HUES6 (cell line): ENCODE measurements at regions not wholly inside any gene's neighbourhood (a gene's known extent, or its start where the extent isn't known, plus 50 kb on each side); places are given as distances from the start of the nearest gene placed in this dataset.
"Not testable (repeated sequence)": the region's sequence is repeated elsewhere in the genome, so short reads cannot be mapped to it uniquely, and the experiment has no call there.

Source experiments
- H3K27ac ChIP-seq: 2 replicates; pipeline ENCODE4 v1.7.0; 2013; ENCODE audit warnings: low read depth, mild to moderate bottlenecking, low read length, inconsistent platforms
- H3K27me3 ChIP-seq: 2 replicates; pipeline ENCODE4 v1.6.1; 2013; ENCODE audit warnings: low read length; ENCODE audit not compliant: control insufficient read depth, insufficient read depth
- H3K36me3 ChIP-seq: 2 replicates; pipeline ENCODE4 v1.6.1; 2013; ENCODE audit warnings: low read length; ENCODE audit not compliant: control insufficient read depth, insufficient read depth
- H3K4me1 ChIP-seq: 2 replicates; pipeline ENCODE4 v1.6.1; 2013; ENCODE audit warnings: low read length; ENCODE audit not compliant: control insufficient read depth, insufficient read depth
- H3K4me3 ChIP-seq: 2 replicates; pipeline ENCODE4 v1.5.1; 2013; ENCODE audit warnings: low read depth, low read length
- H3K9ac ChIP-seq: one replicate; pipeline ENCODE4 v1.6.1; 2013; ENCODE audit warnings: mild to moderate bottlenecking, low read length
- H3K9me3 ChIP-seq: 2 replicates; pipeline ENCODE4 v1.6.1; 2013; ENCODE audit warnings: low read depth, low read length; ENCODE audit not compliant: control insufficient read depth, insufficient read depth

DNA sequence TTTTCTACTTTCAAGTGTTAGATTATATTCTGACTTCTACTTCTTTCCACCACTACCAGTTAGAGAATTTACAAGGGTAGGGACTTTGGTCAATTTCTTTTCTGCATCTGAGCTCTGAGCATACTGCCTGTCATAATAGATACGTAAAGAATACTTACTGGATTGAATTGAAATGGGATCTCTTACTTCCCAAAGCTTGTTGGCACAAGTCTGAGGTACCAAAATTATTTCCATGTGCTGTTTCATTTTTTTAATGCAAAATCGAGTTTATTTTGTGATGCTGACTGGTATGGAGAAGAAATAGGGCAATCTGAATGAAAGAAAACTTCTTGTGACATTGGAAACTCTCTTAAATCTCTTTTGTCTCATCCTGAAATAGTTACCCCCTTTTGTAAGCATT is 428.9 kb downstream of the SPATA31D1 start:
- Histone ChIP-seq H3K9me3 (no peaks in the 10 kb centered on the region), H3K27ac (no peak overlapping the region), H3K9ac (no peak overlapping the region), H3K4me1 (no peaks in the 10 kb centered on the region), H3K36me3 (no peaks in the 10 kb centered on the region), H3K27me3 (no peaks in the 10 kb centered on the region), H3K4me3 (no peak overlapping the region)

DNA sequence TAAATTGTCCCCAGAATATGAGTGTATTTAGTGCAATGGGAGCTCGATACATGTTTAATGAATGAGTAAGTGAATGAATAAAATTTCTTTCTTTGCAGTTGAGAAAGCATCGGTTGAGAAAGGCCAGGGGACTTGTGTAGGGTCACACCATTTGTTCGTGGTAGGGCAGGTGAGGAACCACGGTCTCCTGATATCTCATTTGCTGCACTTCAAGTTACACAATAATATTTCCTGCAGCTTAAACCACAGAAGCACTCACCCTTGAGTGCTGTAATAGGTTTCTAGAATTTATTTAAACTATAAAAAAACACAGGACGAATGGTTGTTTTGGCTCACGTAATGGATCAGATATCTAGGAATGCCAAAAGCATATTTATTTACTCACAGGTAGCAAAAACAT is 429.8 kb downstream of the SPATA31D1 start:
- Histone ChIP-seq H3K27me3 (no peaks in the 10 kb centered on the region), H3K9me3 (no peaks in the 10 kb centered on the region), H3K27ac (no peak overlapping the region), H3K4me3 (no peak overlapping the region), H3K36me3 (no peaks in the 10 kb centered on the region), H3K9ac (no peak overlapping the region), H3K4me1 (no peaks in the 10 kb centered on the region)

DNA sequence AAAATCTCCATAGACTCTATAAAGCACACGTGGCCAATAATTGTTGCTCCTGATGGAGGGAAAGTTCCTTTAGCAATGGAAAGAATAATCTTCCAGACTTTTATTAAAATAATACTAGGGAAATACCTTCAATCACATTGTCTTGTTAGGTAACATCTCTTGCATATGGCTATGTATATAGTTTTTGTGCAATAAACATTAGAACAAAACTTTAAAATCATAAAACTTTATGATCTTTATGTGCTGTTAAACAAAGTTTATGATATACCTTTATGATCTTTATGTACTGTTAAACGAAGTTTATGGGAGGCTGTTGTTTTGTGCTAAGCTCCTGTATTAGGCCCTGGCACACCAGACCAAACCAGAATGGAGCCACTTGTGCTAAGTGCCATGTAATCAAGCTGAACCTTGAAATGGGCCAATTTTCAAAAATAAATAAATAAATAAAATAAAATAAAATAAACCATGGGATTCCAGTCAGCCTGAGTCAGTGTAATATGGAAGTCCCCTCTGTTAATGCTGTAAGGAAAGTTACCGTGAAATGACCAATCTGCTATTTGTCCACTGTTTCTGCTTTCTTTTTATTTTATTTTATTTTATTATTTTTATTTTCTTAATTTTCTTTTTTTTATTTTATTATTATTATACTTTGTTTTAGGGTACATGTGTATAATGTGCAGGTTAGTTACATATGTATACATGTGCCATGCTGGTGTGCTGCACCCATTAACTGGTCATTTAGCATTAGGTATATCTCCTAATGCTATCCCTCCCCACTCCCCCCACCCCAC is 431.3 kb downstream of the SPATA31D1 start:
- H3K36me3 ChIP-seq: no peaks in the 10 kb centered on the region

DNA sequence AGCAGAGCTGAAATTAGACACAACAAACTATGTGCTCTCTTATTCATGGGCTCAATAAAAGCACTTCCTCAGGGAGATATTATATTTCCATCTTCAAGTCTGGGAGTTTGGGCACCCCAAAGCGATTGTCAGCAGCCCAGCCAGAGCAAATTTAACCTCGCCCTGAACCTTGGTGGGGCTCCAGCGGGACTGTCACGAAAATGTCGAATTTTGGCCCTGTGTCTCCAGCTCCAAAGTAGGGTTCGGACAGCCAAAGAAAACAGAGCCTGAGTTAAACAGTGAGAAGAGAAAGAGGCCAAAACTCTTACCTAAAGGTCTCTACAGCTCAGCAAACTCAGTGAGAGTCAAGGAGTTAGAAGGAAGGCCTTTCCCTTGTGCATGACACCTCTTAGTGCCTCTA is 432.9 kb downstream of the SPATA31D1 start:
- Histone ChIP-seq H3K4me1 (no peaks in the 10 kb centered on the region), H3K9me3 (no peaks in the 10 kb centered on the region), H3K27ac (no peak overlapping the region), H3K36me3 (no peaks in the 10 kb centered on the region), H3K9ac (no peak overlapping the region), H3K4me3 (no peak overlapping the region), H3K27me3 (no peaks in the 10 kb centered on the region)

More for the DNA sequence above, 431.3 kb downstream of the SPATA31D1 start:
- H3K9me3 ChIP-seq: no peaks in the 10 kb centered on the region
- no peaks in the 10 kb centered on the region for H3K27me3 ChIP-seq
- H3K9ac ChIP-seq: no peak overlapping the region
- H3K4me1 ChIP-seq: no peaks in the 10 kb centered on the region
- H3K4me3 ChIP-seq: no peak overlapping the region
- no peak overlapping the region for H3K27ac ChIP-seq

DNA sequence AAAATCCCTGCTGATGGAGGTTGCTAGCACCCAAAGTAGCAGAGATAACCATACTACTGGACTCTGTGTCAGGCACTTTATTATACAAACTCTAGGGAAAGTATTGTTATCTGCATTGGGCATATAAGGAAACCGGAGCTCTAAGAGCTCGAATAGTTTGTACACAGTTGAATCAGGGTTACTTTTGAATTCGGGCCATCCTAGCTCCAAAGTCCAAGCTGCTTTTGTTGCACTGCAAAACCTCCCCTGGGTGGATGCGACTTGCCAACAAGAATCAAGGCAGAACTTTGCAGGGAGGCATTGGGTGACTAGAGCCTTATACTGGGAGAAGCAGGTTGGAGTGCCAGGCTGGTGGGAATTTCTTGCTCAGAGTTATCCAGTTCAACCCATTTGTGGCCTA is 435.1 kb downstream of the SPATA31D1 start:
- Histone ChIP-seq H3K36me3 (no peaks in the 10 kb centered on the region), H3K4me3 (no peak overlapping the region), H3K4me1 (no peaks in the 10 kb centered on the region), H3K27me3 (no peaks in the 10 kb centered on the region), H3K9ac (no peak overlapping the region), H3K9me3 (no peaks in the 10 kb centered on the region), H3K27ac (no peak overlapping the region)

DNA sequence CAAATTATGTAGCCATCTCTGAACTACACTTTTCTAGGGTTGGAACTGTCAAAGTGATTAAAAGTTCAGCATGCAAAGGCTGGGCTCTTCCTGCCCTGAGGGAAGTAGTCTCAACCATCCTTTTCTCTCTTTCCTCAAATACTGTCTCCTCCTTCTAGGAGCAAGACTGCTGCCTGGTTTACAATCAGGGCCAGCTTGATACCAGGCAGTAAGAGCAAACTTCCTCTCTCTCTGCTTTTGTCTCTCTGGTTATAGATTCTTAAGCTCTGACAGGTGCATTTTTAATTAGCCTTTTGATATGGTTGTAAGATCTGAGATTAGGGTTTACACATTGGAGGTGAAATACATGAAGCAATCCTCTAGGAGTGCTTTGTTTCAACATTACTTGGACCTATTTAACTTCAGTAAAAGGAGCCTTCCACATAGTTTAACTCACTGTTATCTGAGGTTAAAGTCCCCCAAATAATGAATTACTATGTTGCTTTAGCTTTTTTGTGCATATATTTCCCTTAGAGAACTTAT is 436.1 kb downstream of the SPATA31D1 start:
- no peaks in the 10 kb centered on the region for H3K9me3 ChIP-seq

DNA sequence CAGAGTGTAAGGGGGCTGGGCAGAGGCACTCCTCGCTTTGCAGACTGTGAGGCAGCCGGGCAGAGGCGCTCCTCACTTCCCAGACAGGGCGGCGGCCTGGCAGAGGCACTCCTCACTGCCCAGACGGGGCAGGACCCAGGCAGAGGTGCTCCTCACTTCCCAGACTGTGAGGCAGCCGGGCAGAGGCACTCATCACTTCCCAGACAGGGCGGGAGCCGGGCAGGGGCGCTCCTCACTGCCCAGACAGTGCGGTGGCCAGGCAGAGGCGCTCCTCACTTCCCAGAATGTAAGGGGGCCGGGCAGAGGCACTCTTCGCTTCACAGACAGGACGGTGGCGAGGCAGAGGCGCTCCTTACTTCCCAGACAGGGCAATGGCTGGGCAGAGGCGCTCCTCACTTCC is 442.5 kb downstream of the SPATA31D1 start:
- no peaks in the 10 kb centered on the region for H3K36me3 ChIP-seq
- H3K4me1 ChIP-seq: no peaks in the 10 kb centered on the region
- H3K4me3 ChIP-seq: no peak overlapping the region
- peaks cover 18% of the 10 kb centered on the region for H3K9me3 ChIP-seq
- H3K27me3 ChIP-seq: no peaks in the 10 kb centered on the region
- H3K27ac ChIP-seq: no peak overlapping the region
- no peak overlapping the region for H3K9ac ChIP-seq

More for the DNA sequence above, 436.1 kb downstream of the SPATA31D1 start:
- Histone ChIP-seq H3K27me3 (no peaks in the 10 kb centered on the region), H3K4me1 (no peaks in the 10 kb centered on the region), H3K36me3 (no peaks in the 10 kb centered on the region), H3K27ac (no peak overlapping the region), H3K4me3 (no peak overlapping the region), H3K9ac (no peak overlapping the region)

DNA sequence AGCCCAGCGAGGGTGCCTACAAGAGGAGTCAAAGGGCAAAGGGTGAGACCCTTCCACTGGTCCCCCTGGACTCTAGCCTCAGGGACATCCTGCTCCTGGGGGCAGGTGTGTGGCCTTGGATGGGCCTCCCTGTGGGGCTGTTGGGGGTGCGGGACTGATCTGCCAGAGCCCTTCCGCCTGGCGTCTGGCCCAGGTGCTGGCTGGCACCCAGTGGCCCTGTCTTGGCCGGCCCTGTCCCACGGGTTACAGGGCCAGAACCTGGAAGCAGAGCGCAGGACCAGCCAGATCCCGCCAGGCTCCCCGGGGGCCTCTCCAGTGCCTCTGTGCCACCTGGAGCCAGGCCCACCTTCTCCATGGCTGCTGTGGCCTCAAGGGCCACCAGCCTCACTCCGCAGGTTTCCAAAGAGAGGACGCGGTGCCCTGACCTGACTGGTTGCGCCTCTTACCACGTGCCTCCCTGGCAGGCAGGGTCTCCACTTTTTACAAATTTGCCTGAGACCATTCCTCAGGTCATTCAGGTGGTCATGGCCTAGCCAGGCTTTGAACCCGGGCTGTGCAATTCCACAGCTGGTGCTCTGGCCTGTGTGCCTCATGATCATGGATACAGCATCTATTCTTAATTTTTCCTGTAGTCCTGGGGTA is 444.8 kb downstream of the SPATA31D1 start:
- H3K9ac ChIP-seq, H3K4me1 ChIP-seq, H3K27me3 ChIP-seq, H3K27ac ChIP-seq, H3K36me3 ChIP-seq, H3K4me3 ChIP-seq: not testable (repeated sequence)
- peaks cover 24% of the 10 kb centered on the region for H3K9me3 ChIP-seq

DNA sequence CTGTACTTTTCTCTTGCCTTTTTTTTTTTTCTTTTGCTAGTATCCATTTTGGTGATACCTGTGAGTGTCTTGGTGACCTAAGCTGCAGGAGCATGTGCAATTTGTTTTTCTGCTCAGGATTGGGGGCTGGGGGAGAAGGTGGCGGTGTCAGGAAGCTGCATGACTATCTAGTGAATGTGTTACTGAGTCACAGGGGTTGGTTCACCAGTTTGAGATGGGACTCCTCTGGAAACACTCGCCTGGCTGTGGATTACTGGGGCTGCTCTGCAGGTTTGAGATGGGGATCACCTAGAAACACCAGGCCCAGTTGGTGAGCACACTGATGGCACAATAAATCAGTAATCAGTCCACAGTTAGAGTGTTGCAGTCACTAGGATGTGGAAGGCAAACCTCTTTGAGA is 447.9 kb downstream of the SPATA31D1 start:
- Histone ChIP-seq H3K36me3 (no peaks in the 10 kb centered on the region), H3K4me3 (no peak overlapping the region), H3K9ac (no peak overlapping the region), H3K27me3 (no peaks in the 10 kb centered on the region), H3K27ac (no peak overlapping the region), H3K4me1 (no peaks in the 10 kb centered on the region), H3K9me3 (peaks cover 41% of the 10 kb centered on the region)

DNA sequence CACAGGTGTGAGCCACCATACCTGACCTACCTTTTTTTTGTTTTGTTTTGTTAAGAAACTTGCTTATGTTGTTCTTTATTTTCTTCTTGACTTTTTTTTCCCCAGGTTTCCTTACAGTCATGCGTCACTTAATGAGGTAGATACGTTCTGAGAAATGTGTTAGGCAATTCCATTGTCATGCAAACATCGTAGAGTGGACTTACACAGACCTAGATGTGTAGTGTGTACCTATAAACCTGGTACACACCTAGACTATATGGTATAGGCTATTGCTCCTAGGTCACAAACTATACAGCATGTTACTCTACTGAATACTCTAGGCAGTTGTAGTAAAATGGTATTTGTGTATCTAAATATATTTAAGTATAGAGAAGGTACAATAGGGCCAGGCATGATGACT is 448.6 kb downstream of the SPATA31D1 start:
- H3K9me3 ChIP-seq: peaks cover 42% of the 10 kb centered on the region
- H3K36me3 ChIP-seq, H3K27me3 ChIP-seq, H3K4me3 ChIP-seq, H3K27ac ChIP-seq, H3K4me1 ChIP-seq, H3K9ac ChIP-seq: not testable (repeated sequence)

DNA sequence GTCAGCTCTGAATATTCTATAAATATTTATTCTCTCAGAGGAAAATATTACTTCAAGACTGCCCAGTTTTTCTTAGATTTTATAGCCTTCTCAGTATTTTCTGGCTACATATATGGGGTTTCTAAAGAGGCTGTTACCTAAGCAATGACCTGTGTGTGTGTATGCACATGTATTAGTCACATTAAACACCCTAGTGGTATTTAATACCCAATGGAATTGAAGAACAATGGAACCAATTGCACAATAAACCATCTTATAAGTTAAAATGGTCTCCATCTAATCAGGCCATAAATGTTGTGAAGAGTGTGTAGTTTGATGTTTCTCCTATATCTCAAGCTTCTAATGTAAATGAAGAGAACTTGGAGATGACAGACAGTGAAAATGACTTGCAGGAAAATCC is 450.0 kb downstream of the SPATA31D1 start:
- Histone ChIP-seq H3K4me3 (no peak overlapping the region), H3K27ac (no peak overlapping the region), H3K4me1 (no peaks in the 10 kb centered on the region), H3K9me3 (peaks cover 42% of the 10 kb centered on the region), H3K36me3 (no peaks in the 10 kb centered on the region), H3K27me3 (no peaks in the 10 kb centered on the region), H3K9ac (no peak overlapping the region)
